ENCODE measurements at regions not wholly inside any gene's neighbourhood (a gene's known extent, or its start where the extent isn't known, plus 50 kb on each side); places are given as distances from the start of the nearest gene placed in this dataset.

- no peak overlapping the region for H3K27ac ChIP-seq (replicated peaks)
- H3K4me3 ChIP-seq, result no peak overlapping the region
- no peaks in the 10 kb centered on the region for H3K36me3 ChIP-seq
- DNase-seq, result no peak
- TF ChIP-seq, protein P1, sequence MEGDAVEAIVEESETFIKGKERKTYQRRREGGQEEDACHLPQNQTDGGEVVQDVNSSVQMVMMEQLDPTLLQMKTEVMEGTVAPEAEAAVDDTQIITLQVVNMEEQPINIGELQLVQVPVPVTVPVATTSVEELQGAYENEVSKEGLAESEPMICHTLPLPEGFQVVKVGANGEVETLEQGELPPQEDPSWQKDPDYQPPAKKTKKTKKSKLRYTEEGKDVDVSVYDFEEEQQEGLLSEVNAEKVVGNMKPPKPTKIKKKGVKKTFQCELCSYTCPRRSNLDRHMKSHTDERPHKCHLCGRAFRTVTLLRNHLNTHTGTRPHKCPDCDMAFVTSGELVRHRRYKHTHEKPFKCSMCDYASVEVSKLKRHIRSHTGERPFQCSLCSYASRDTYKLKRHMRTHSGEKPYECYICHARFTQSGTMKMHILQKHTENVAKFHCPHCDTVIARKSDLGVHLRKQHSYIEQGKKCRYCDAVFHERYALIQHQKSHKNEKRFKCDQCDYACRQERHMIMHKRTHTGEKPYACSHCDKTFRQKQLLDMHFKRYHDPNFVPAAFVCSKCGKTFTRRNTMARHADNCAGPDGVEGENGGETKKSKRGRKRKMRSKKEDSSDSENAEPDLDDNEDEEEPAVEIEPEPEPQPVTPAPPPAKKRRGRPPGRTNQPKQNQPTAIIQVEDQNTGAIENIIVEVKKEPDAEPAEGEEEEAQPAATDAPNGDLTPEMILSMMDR (IDR thresholded peaks at IDR 0.05; ENCODE audit: borderline replicate concordance), result no peak
- intact Hi-C loops (cut with micrococcal nuclease), result no loop called here
- peaks cover 16% of the 10 kb centered on the region for H3K27me3 ChIP-seq (ENCODE audit: low read depth)
- no peaks in the 10 kb centered on the region for H3K9me3 ChIP-seq (replicated peaks)
- H3K4me1 ChIP-seq, result no peaks in the 10 kb centered on the region
These were observed 186.3 kb upstream of the ADCY1 start for GRCh38 chr7:45387837-45388236.

DNA sequence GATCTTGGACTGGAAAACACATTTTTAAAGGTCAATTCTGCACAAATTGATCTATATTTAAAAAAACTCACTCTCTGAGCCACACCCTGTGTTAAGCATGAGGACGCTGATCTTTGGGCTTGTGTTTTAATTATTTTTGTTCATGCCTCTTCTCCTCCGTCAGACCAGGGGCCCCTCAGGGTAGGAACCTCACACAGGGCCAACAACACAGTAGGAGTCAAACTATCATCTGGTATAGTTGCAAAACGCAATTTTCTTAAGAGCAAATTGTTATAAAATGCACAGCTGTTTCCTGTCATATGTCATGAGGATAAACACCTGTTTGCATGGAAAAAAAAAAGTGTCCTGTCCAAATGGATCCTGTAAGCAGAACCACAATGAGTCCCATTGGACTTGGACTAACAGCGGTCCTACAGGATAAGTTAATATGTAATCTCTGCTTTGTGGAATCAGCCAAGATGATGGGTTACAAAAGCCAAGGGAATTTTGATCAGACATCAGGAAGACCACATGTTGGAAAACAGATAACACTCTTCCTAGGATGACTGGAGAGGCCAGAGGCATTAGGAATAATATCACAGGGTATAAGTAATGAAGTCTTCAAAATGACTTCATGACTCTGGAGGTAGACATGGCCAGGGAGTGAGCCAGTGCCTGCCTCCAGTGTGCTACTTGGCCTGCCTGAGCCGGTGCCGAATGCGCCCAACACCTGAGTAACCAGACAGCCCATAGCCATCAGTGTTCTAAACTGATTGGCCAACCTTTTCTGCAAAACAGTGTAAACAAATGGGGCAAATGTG is 184.9 kb upstream of the ADCY1 start:
- Histone ChIP-seq H3K36me3 (no peaks in the 10 kb centered on the region), H3K27me3 (ENCODE audit: low read depth) (peaks cover 11% of the 10 kb centered on the region), H3K4me1 (no peaks in the 10 kb centered on the region), H3K9me3 (replicated peaks) (peaks cover 10% of the 10 kb centered on the region), H3K4me3 (no peak overlapping the region), H3K27ac (replicated peaks) (peak overlapping the region; percentile 16)
- DNase-seq, result no peak
- intact Hi-C loops (cut with micrococcal nuclease), result no loop called here
- TF ChIP-seq, protein P1 (IDR thresholded peaks at IDR 0.05; ENCODE audit: borderline replicate concordance), result no peak

DNA sequence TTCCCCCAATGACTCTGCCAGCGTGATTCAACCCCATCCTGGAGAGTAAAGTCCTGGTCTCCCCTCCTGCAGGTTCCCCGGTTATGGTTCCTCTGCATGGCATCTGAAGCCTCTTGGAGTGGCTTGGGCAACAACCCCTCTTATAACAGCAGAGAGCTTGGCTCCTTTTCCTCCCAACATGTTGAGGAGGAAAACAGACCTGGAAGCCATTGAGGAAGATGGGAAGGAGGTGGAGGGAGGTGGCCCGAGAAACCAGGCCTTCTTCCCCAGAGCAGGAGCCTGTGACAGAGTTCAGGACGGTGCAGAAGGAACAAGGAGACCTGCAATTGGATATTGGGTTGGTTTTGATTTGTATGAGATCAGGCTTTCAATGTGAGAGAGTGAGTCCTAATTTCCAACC is 184.0 kb upstream of the ADCY1 start:
- Histone ChIP-seq H3K36me3 (no peaks in the 10 kb centered on the region), H3K27ac (replicated peaks) (peak overlapping the region; percentile 16), H3K9me3 (replicated peaks) (peaks cover 19% of the 10 kb centered on the region), H3K4me1 (no peaks in the 10 kb centered on the region), H3K4me3 (no peak overlapping the region), H3K27me3 (ENCODE audit: low read depth) (peaks cover 11% of the 10 kb centered on the region)
- TF ChIP-seq, protein P1 (IDR thresholded peaks at IDR 0.05; ENCODE audit: borderline replicate concordance), result no peak
- intact Hi-C loops (cut with micrococcal nuclease), result no loop called here
- DNase-seq, result no peak

DNA sequence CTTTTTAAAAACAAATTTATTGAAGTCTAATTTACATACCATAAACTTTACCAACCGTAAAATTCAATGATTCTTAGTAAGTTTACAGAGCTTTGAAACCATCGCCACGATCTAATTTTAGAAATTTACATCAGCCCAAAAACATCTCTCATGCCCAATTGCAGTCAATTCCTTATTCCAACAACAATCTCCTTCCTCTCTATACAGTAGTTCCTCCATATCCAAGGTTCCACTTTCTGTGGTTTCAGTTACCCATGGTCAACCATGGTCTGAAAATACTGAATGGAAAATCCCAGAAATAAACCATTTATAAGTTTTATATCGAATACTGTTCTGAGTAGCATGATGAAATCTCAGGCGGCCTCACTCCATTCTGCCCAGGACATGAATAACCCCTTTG is 183.4 kb upstream of the ADCY1 start:
- TF ChIP-seq, protein P1 (IDR thresholded peaks at IDR 0.05; ENCODE audit: borderline replicate concordance), result no peak
- peaks cover 19% of the 10 kb centered on the region for H3K9me3 ChIP-seq (replicated peaks)
- no peaks in the 10 kb centered on the region for H3K36me3 ChIP-seq
- H3K27me3 ChIP-seq (ENCODE audit: low read depth), result peaks cover 11% of the 10 kb centered on the region
- H3K4me1 ChIP-seq, result no peaks in the 10 kb centered on the region
- no peak for DNase-seq
- H3K4me3 ChIP-seq, result no peak overlapping the region
- H3K27ac ChIP-seq (replicated peaks), result no peak overlapping the region
- intact Hi-C loops (cut with micrococcal nuclease), result no loop called here

DNA sequence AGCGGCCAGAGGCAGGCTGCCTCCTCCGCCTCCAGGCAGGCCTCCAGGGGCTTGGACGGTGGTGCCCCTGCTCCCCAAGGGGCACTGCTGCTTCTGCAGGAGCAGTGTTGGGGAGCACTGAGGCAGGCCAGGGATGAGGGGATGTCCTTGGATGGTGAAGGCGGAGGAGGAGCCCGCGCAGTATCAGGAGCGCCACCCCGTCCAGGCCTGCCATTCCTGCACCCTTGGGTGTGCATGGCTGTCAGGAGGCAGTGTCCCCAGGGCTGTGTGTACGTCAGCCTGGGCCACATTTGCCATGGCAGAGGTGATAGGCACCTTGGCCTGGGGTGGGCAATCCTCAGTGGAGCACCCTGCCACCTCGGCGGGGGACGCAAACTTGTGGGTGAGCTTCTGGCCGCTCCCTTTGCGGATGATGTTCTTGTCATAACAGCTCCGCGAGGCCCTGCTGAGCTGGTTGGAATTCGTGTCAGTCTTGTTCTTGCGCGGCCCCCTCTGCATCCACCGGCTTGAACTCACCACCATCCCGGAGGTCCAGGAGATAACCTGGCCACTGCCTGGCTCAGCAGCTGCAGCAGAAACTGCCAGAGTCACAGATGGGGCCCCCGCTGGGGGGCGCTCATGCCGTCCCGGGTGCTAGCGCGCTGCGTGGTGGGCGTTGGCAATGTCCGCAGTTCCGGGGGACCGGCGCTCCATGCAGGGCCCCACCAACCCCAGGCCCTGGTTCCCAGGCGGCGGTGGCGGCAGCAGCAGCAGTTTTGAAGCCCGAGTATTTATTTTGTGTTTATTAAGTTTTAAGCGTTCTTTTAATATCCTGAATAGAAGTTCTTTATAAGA is 182.3 kb upstream of the ADCY1 start:
- Histone ChIP-seq H3K9me3 (replicated peaks) (peaks cover 19% of the 10 kb centered on the region), H3K27ac (replicated peaks) (no peak overlapping the region), H3K36me3 (no peaks in the 10 kb centered on the region), H3K4me1 (no peaks in the 10 kb centered on the region), H3K4me3 (no peak overlapping the region), H3K27me3 (ENCODE audit: low read depth) (peaks cover 11% of the 10 kb centered on the region)
- TF ChIP-seq, protein P1 (IDR thresholded peaks at IDR 0.05; ENCODE audit: borderline replicate concordance), result no peak
- intact Hi-C loops (cut with micrococcal nuclease), result no loop called here
- no peak for DNase-seq

Data from left ventricle myocardium inferior (tissue), 1 donor.